A673 (cell line): ENCODE measurements at regions not wholly inside any gene's neighbourhood (a gene's known extent, or its start where the extent isn't known, plus 50 kb on each side); places are given as distances from the start of the nearest gene placed in this dataset.

Experiments
- BruUV-seq: library from RNA; stranded (reverse); fragments of 400-500 nt; replicated peaks from 2 replicates; lab custom pipeline; 2021; lab: Mats Ljungman, UMichigan
- CTCF ChIA-PET: fragments of 300-600 bp; sonication (Branson Sonifier 250); formaldehyde crosslinking; loops from one replicate; lab custom pipeline; 2022; ENCODE audit warnings: antibody characterized with exemption; lab: Charles Lee
- POLR2A ChIA-PET: fragments of 300-600 bp; sonication (Branson Sonifier 250); formaldehyde crosslinking; loops from one replicate; lab custom pipeline; 2022; ENCODE audit warnings: antibody characterized with exemption; ENCODE audit not compliant: low non-redundant PET; lab: Charles Lee
- DNase-seq: peaks from one replicate; pipeline ENCODE4 v3.0.0-alpha.2; 2015; ENCODE audit warnings: low spot score
- H3K27ac ChIP-seq: fragments of 200-600 bp; sonication (generic); 2 replicates; pipeline ENCODE4 v1.5.1; 2016; ENCODE audit warnings: mixed run types, low read depth, mild to moderate bottlenecking, mixed read lengths, antibody characterized with exemption, low read length; ENCODE audit not compliant: poor library complexity, severe bottlenecking
- H3K27me3 ChIP-seq: fragments of 200-600 bp; sonication (generic); replicated peaks from 2 replicates; pipeline ENCODE4 v1.6.1; 2017; ENCODE audit warnings: mixed run types, low read depth, mild to moderate bottlenecking, mixed read lengths, antibody characterized with exemption, low read length; ENCODE audit not compliant: insufficient read depth, poor library complexity
- H3K36me3 ChIP-seq: fragments of 200-600 bp; sonication (generic); 2 replicates; pipeline ENCODE4 v1.6.1; 2016; ENCODE audit warnings: mixed run types, mild to moderate bottlenecking, mixed read lengths, antibody characterized with exemption, low read length; ENCODE audit not compliant: insufficient read depth, poor library complexity, severe bottlenecking
- H3K4me1 ChIP-seq: fragments of 200-600 bp; sonication (generic); 2 replicates; pipeline ENCODE4 v1.6.1; 2017; ENCODE audit warnings: mixed run types, mild to moderate bottlenecking, mixed read lengths, antibody characterized with exemption, low read length; ENCODE audit not compliant: insufficient read depth, poor library complexity, severe bottlenecking
- H3K4me3 ChIP-seq: fragments of 200-600 bp; sonication (generic); 2 replicates; pipeline ENCODE4 v1.5.1; 2016; ENCODE audit warnings: low read depth, mixed run types, mild to moderate bottlenecking, mixed read lengths, low read length; ENCODE audit not compliant: poor library complexity, severe bottlenecking
- H3K9me3 ChIP-seq: fragments of 200-600 bp; sonication (generic); 2 replicates; pipeline ENCODE4 v1.6.1; 2016; ENCODE audit warnings: mixed run types, low read depth, mild to moderate bottlenecking, mixed read lengths, antibody characterized with exemption, low read length; ENCODE audit not compliant: poor library complexity, severe bottlenecking
- CTCF ChIP-seq: fragments of 300-800, 200-600 bp; sonication (generic); conservative IDR thresholded peaks from 2 replicates; pipeline ENCODE4 v1.5.1; 2017; ENCODE audit warnings: low read depth, mild to moderate bottlenecking, antibody characterized with exemption, low read length, moderate library complexity, mixed read lengths
- EZH2 ChIP-seq: fragments of 200-600 bp; sonication (generic); IDR thresholded peaks from 2 replicates; pipeline ENCODE4 v1.6.1; 2017; ENCODE audit warnings: borderline replicate concordance, low read depth, mild to moderate bottlenecking, mixed read lengths, antibody characterized with exemption, low read length; ENCODE audit not compliant: poor library complexity, severe bottlenecking
- intact Hi-C: fragments of 100-400 bp; cut with micrococcal nuclease; formaldehyde crosslinking; loops from one replicate; pipeline ENCODE4 v1.10.0; 2022; ENCODE audit not compliant: unreplicated experiment

- BruUV-seq = no TSS peak
- DNase-seq = no peak
- intact Hi-C loops = no loop called here
- H3K9me3 ChIP-seq = no peaks in the 10 kb centered on the region
- no peak for TF ChIP-seq EZH2
- H3K36me3 ChIP-seq = no peaks in the 10 kb centered on the region
- no peak overlapping the region for H3K27ac ChIP-seq
- no peak overlapping the region for H3K4me3 ChIP-seq
- POLR2A ChIA-PET = no interaction called here
- H3K4me1 ChIP-seq = no peaks in the 10 kb centered on the region
- CTCF ChIA-PET = no interaction called here
- no peaks in the 10 kb centered on the region for H3K27me3 ChIP-seq
Measured at GRCh38 chr11:81979448-81979847, 754.2 kb downstream of the FAM181B start.

- Histone ChIP-seq H3K4me1 (no peaks in the 10 kb centered on the region), H3K27ac (no peak overlapping the region), H3K9me3 (no peaks in the 10 kb centered on the region), H3K36me3 (no peaks in the 10 kb centered on the region), H3K27me3 (no peaks in the 10 kb centered on the region), H3K4me3 (no peak overlapping the region)
- intact Hi-C loops = no loop called here
- no TSS peak for BruUV-seq
- no peak for DNase-seq
- TF ChIP-seq CTCF (no peak), EZH2 (no peak)
- ChIA-PET CTCF (no interaction called here), POLR2A (no interaction called here)
Measured at GRCh38 chr11:81975261-81975900, 758.3 kb downstream of the FAM181B start.

- no peaks in the 10 kb centered on the region for H3K4me1 ChIP-seq
- no peaks in the 10 kb centered on the region for H3K27me3 ChIP-seq
- H3K27ac ChIP-seq = no peak overlapping the region
- no peaks in the 10 kb centered on the region for H3K36me3 ChIP-seq
- H3K9me3 ChIP-seq = no peaks in the 10 kb centered on the region
- H3K4me3 ChIP-seq = no peak overlapping the region
- CTCF ChIA-PET = no interaction called here
- no peak for TF ChIP-seq CTCF
- TF ChIP-seq EZH2 = no peak
- no peak for DNase-seq
- no TSS peak for BruUV-seq
- intact Hi-C loops = no loop called here
- POLR2A ChIA-PET = no interaction called here
Measured at GRCh38 chr11:81970886-81971285, 762.8 kb downstream of the FAM181B start.

- TF ChIP-seq CTCF = no peak
- TF ChIP-seq EZH2 = no peak
- no peak overlapping the region for H3K27ac ChIP-seq
- no peak for DNase-seq
- ChIA-PET POLR2A (no interaction called here), CTCF (no interaction called here)
- no TSS peak for BruUV-seq
- no peak overlapping the region for H3K4me3 ChIP-seq
- no peaks in the 10 kb centered on the region for H3K9me3 ChIP-seq
- H3K27me3 ChIP-seq = no peaks in the 10 kb centered on the region
- H3K36me3 ChIP-seq = no peaks in the 10 kb centered on the region
- H3K4me1 ChIP-seq = peaks cover 4% of the 10 kb centered on the region
- intact Hi-C loops = no loop called here
Measured at GRCh38 chr11:81967242-81967641, 766.4 kb downstream of the FAM181B start.
